ENCODE measurements at regions not wholly inside any gene's neighbourhood (a gene's known extent, or its start where the extent isn't known, plus 50 kb on each side); places are given as distances from the start of the nearest gene placed in this dataset.
A peak's percentile ranks its signal among the peaks of the same experiment; 100 is the strongest.
"Not testable (repeated sequence)": the region's sequence is repeated elsewhere in the genome, so short reads cannot be mapped to it uniquely, and the experiment has no call there.

DNA sequence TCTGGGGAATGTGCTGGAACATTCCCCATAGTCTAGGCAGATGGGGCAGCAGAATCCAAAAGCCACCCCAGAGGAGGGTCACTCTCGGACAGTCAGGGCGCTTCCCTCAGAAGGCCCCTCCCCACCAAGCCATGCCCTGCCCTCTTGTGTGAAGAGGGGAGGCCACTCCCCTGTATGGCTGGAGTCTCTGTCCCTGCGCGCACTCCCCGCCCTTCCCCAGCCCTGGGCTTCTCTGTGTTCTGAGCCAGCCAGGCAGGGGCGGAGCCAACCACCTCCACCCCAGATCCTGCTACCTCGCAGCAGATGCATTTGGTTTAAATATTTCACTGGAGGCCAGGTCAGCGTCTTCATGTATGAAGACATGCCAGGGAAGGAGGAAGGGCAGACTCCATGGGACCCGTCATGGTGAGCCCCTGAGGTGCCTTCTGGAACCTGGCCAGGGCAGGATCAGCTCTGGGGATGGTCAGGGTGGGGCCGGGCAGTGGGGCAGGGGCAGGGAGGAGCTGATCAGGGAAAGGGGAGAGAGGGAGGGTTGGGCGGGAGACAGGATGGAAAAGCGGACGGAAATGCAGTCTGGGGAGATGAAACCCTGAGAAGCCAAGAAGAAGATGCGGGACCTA, 107.3 kb downstream of the ADRA2C start:
- Histone ChIP-seq H3K27me3 (ENCODE audit: low read depth) (peaks cover 100% of the 10 kb centered on the region), H3K9me3 (replicated peaks) (peaks cover 14% of the 10 kb centered on the region), H3K27ac (replicated peaks) (no peak overlapping the region), H3K36me3 (no peaks in the 10 kb centered on the region), H3K4me1 (peaks cover 8% of the 10 kb centered on the region), H3K4me3 (no peak overlapping the region)
- intact Hi-C loops (cut with micrococcal nuclease) = no loop called here
- no peak for TF ChIP-seq CTCF (IDR thresholded peaks at IDR 0.05; ENCODE audit: borderline replicate concordance)
- peak; percentile 4 for DNase-seq

GRCh38 chr4:3874028-3874415, 107.8 kb downstream of the ADRA2C start:
- no peaks in the 10 kb centered on the region for H3K36me3 ChIP-seq
- DNase-seq = peak; percentile 5
- H3K9me3 ChIP-seq (replicated peaks) = peaks cover 14% of the 10 kb centered on the region
- intact Hi-C loops (cut with micrococcal nuclease) = no loop called here
- H3K4me3 ChIP-seq = no peak overlapping the region
- peaks cover 100% of the 10 kb centered on the region for H3K27me3 ChIP-seq (ENCODE audit: low read depth)
- peaks cover 8% of the 10 kb centered on the region for H3K4me1 ChIP-seq
- no peak for TF ChIP-seq CTCF (IDR thresholded peaks at IDR 0.05; ENCODE audit: borderline replicate concordance)
- no peak overlapping the region for H3K27ac ChIP-seq (replicated peaks)

DNA sequence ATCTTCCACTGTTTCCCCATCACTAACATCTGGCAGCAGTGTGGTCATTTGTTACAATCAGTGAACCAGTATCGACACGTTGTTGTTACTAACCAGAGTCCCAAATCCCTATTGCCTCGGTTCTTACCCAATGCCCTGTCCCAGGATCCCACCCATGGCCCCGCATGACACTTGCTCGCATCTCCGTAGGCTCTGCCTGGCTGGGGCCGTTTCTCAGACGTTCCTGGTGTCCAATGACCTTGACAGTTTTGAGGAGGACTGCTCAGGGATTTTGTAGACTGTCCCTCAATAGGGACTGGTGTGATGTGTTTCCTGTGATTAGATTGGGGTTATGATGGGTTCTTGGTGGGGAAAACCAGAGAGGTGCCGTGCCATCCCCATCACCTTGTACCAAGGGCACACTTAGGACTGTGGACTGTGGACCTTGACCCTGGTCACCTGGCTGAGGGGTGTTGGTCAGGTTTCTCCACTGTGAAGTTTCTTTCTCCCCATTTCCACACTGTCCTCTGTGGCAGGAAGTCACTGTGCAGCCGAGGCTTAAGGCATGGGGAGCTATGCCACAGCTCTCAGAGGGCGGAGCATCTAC, 108.4 kb downstream of the ADRA2C start:
- Histone ChIP-seq H3K4me1 (peaks cover 13% of the 10 kb centered on the region), H3K36me3 (no peaks in the 10 kb centered on the region), H3K9me3 (replicated peaks) (peaks cover 14% of the 10 kb centered on the region), H3K4me3 (no peak overlapping the region), H3K27me3 (ENCODE audit: low read depth) (peaks cover 100% of the 10 kb centered on the region), H3K27ac (replicated peaks) (no peak overlapping the region)
- intact Hi-C loops (cut with micrococcal nuclease) = no loop called here
- no peak for TF ChIP-seq CTCF (IDR thresholded peaks at IDR 0.05; ENCODE audit: borderline replicate concordance)
- peak; percentile 4 for DNase-seq

- H3K4me3 ChIP-seq = no peak overlapping the region
- intact Hi-C loops (cut with micrococcal nuclease) = no loop called here
- H3K9me3 ChIP-seq (replicated peaks) = peaks cover 14% of the 10 kb centered on the region
- H3K27ac ChIP-seq (replicated peaks) = no peak overlapping the region
- no peak for TF ChIP-seq CTCF (IDR thresholded peaks at IDR 0.05; ENCODE audit: borderline replicate concordance)
- H3K36me3 ChIP-seq = no peaks in the 10 kb centered on the region
- no peak for DNase-seq
- peaks cover 100% of the 10 kb centered on the region for H3K27me3 ChIP-seq (ENCODE audit: low read depth)
- peaks cover 22% of the 10 kb centered on the region for H3K4me1 ChIP-seq
These were observed 109.3 kb downstream of the ADRA2C start for GRCh38 chr4:3875466-3875865.

DNA sequence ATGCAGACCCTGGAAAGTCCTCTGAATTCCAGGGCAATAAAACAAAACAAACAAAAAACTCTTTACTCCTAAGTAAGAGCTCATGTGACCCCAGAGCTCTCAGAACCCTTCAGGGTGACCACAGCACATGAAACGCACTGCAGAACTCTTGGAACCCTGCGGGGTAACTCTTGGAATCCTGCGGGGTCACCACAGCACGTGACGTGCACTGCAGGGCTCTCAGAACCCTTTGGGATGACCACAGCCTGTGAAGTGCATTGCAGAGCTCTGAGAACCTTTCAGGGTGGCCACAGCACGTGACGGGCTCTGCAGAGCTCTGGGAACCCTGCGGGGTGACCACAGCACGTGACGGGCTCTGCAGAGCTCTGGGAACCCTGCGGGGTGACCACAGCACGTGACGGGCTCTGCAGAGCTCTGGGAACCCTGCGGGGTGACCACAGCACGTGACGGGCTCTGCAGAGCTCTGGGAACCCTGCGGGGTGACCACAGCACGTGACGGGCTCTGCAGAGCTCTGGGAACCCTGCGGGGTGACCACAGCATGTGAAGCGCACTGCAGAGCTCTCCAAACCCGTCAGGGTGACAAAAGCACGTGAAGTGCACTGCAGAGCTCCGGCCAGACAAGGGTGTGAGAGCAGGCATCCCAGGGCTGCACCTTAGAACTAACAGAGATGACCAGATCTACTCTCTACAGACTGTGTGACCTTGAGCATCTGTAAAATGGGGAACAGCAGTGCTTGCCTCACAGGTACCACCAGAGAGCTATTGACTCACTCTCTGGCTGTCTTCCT, 110.1 kb downstream of the ADRA2C start:
- H3K4me3 ChIP-seq; H3K27ac ChIP-seq (replicated peaks); H3K36me3 ChIP-seq; DNase-seq; intact Hi-C loops (cut with micrococcal nuclease): not testable (repeated sequence)
- peaks cover 25% of the 10 kb centered on the region for H3K4me1 ChIP-seq
- peaks cover 14% of the 10 kb centered on the region for H3K9me3 ChIP-seq (replicated peaks)
- H3K27me3 ChIP-seq (ENCODE audit: low read depth) = peaks cover 100% of the 10 kb centered on the region

GRCh38 chr4:3877236-3877635, 111.1 kb downstream of the ADRA2C start:
- DNase-seq = no peak
- peaks cover 17% of the 10 kb centered on the region for H3K4me1 ChIP-seq
- no peak overlapping the region for H3K4me3 ChIP-seq
- no peak overlapping the region for H3K27ac ChIP-seq (replicated peaks)
- H3K27me3 ChIP-seq (ENCODE audit: low read depth) = peaks cover 100% of the 10 kb centered on the region
- no peak for TF ChIP-seq CTCF (IDR thresholded peaks at IDR 0.05; ENCODE audit: borderline replicate concordance)
- intact Hi-C loops (cut with micrococcal nuclease) = no loop called here
- H3K9me3 ChIP-seq (replicated peaks) = peaks cover 14% of the 10 kb centered on the region
- H3K36me3 ChIP-seq = no peaks in the 10 kb centered on the region

All from left ventricle myocardium inferior (tissue), 1 donor.